HCT116 (cell line): ENCODE measurements at regions not wholly inside any gene's neighbourhood (a gene's known extent, or its start where the extent isn't known, plus 50 kb on each side); places are given as distances from the start of the nearest gene placed in this dataset.

Source experiments
- ATAC-seq: fragments of 200-7000 bp; cut with Tn5 transposase; 2 replicates; pipeline ENCODE4 v1.9.1; 2020; ENCODE audit warnings: mild to moderate bottlenecking, moderate library complexity
- BruUV-seq: library from RNA; stranded (reverse); fragments of 400-500 nt; replicated peaks from 2 replicates; lab custom pipeline; 2021; lab: Mats Ljungman, UMichigan
- CTCF ChIA-PET: fragments of 300-600 bp; sonication (Branson Sonifier 250); formaldehyde crosslinking; loops from one replicate; lab custom pipeline; 2021; ENCODE audit warnings: antibody characterized with exemption; lab: Charles Lee
- POLR2A ChIA-PET: fragments of 300-600, 350-600 bp; sonication (Branson Sonifier 250); formaldehyde crosslinking; loops from one replicate; lab custom pipeline; 2021; ENCODE audit warnings: antibody characterized with exemption; lab: Charles Lee
- RAD21 ChIA-PET, 2 experiments: fragments of 300-600 bp; sonication (Branson Sonifier 250); formaldehyde crosslinking; loops; one replicate each; lab custom pipeline; 2023; ENCODE audit warnings: low total read pairs in 2 of 2; ENCODE audit not compliant: uncharacterized antibody in 2 of 2, unreplicated experiment in 2 of 2, low non-redundant PET in 1 of 2; lab: Charles Lee
- DNase-seq: peaks from one replicate; pipeline ENCODE4 v3.0.0-alpha.2; 2010; ENCODE audit warnings: low read depth, low spot score
- H2AFZ ChIP-seq: fragments of 200-600 bp; shearing (Covaris generic), sonication (generic); 2 replicates; pipeline ENCODE4 v1.6.1; 2017; ENCODE audit warnings: low read depth, mixed run types, mixed read lengths, antibody characterized with exemption, low read length; ENCODE audit not compliant: poor library complexity, severe bottlenecking
- H3K27ac ChIP-seq: 2 replicates; pipeline ENCODE4 v1.5.1; 2012; ENCODE audit warnings: low read depth, low read length
- H3K27me3 ChIP-seq: fragments of 200-600 bp; sonication (generic); 2 replicates; pipeline ENCODE4 v1.6.1; 2016; ENCODE audit warnings: mixed run types, low read length, mixed read lengths; ENCODE audit not compliant: insufficient read depth
- H3K36me3 ChIP-seq, 2 experiments: fragments of 200-500 bp in 1 of 2; fragments of 200-600 bp in 1 of 2; sonication (Bioruptor generic) in 1 of 2; sonication (generic) in 1 of 2; 2 replicates each; pipeline versions ENCODE4 v1.5.1 to v1.6.1; 2014 to 2016; ENCODE audit warnings: low read length in 2 of 2, inconsistent platforms in 1 of 2, mixed read lengths in 1 of 2, mixed run types in 1 of 2; ENCODE audit not compliant: insufficient read depth in 2 of 2, control insufficient read depth in 1 of 2
- H3K4me1 ChIP-seq, 2 experiments: fragments of 200-600 bp in 1 of 2; sonication (generic) in 1 of 2; 2 replicates each; pipeline versions ENCODE4 v1.5.1 to v1.6.1; 2012 to 2017; ENCODE audit warnings: low read length in 2 of 2, inconsistent platforms in 1 of 2, mild to moderate bottlenecking in 1 of 2, mixed read lengths in 1 of 2, mixed run types in 1 of 2, moderate library complexity in 1 of 2; ENCODE audit not compliant: insufficient read depth in 2 of 2, control insufficient read depth in 1 of 2
- H3K4me2 ChIP-seq: fragments of 200-600 bp; sonication (generic); 2 replicates; pipeline ENCODE4 v1.6.1; 2017; ENCODE audit warnings: mixed run types, low read length, mixed read lengths
- H3K4me3 ChIP-seq, 2 experiments: fragments of 200-600 bp in 1 of 2; sonication (generic) in 1 of 2; replicated peaks in 1 of 2; 2 replicates each; pipeline ENCODE4 v1.5.1; 2011 to 2016; ENCODE audit warnings: low read length in 2 of 2, control low read depth in 1 of 2, low read depth in 1 of 2, mild to moderate bottlenecking in 1 of 2, mixed read lengths in 1 of 2, mixed run types in 1 of 2
- H3K79me2 ChIP-seq: fragments of 200-600 bp; sonication (generic); 2 replicates; pipeline ENCODE4 v1.6.1; 2017; ENCODE audit warnings: mild to moderate bottlenecking, mixed run types, low read length, moderate library complexity, mixed read lengths; ENCODE audit not compliant: insufficient read depth
- H3K9ac ChIP-seq: fragments of 200-600 bp; sonication (generic); 2 replicates; pipeline ENCODE4 v1.6.1; 2016; ENCODE audit warnings: low read length, mixed read lengths
- H3K9me2 ChIP-seq: fragments of 200-600 bp; sonication (generic), shearing (Covaris generic); 2 replicates; pipeline ENCODE4 v1.6.1; 2017; ENCODE audit warnings: mixed run types, mild to moderate bottlenecking, moderate library complexity; ENCODE audit not compliant: insufficient read depth
- H3K9me3 ChIP-seq, 2 experiments: fragments of 200-500 bp in 1 of 2; fragments of 200-600 bp in 1 of 2; sonication (Bioruptor generic) in 1 of 2; sonication (generic) in 1 of 2; 2 replicates each; pipeline ENCODE4 v1.6.1; 2014 to 2017; ENCODE audit warnings: low read length in 2 of 2, mixed read lengths in 2 of 2, inconsistent platforms in 1 of 2, low read depth in 1 of 2, mild to moderate bottlenecking in 1 of 2, mixed run types in 1 of 2, moderate library complexity in 1 of 2; ENCODE audit not compliant: control insufficient read depth in 1 of 2, insufficient read depth in 1 of 2
- H4K20me1 ChIP-seq: fragments of 200-600 bp; sonication (generic), shearing (Covaris generic); 2 replicates; pipeline ENCODE4 v1.6.1; 2017; ENCODE audit warnings: mixed run types, mild to moderate bottlenecking, moderate library complexity; ENCODE audit not compliant: insufficient read depth
- CEBPB ChIP-seq: IDR thresholded peaks from 2 replicates; pipeline ENCODE4 v1.6.1; 2012; ENCODE audit warnings: low read depth
- EGR1 ChIP-seq: IDR thresholded peaks from 2 replicates; pipeline ENCODE4 v1.6.1; 2012; ENCODE audit warnings: low read depth
- ELF1 ChIP-seq: IDR thresholded peaks from 2 replicates; pipeline ENCODE4 v1.6.1; 2012; ENCODE audit warnings: low read depth, borderline replicate concordance
- EZH2 ChIP-seq: fragments of 200-600 bp; sonication (generic); IDR thresholded peaks from 2 replicates; pipeline ENCODE4 v1.6.1; 2017; ENCODE audit warnings: antibody characterized with exemption, mixed run types
- EZH2phosphoT487 ChIP-seq: fragments of 200-600 bp; IDR thresholded peaks from 2 replicates; pipeline ENCODE4 v1.6.1; 2018; ENCODE audit warnings: antibody characterized with exemption, borderline replicate concordance
- FOSL1 ChIP-seq: IDR thresholded peaks from 2 replicates; pipeline ENCODE4 v1.6.1; 2012; ENCODE audit warnings: low read depth
- JUND ChIP-seq: IDR thresholded peaks from 2 replicates; pipeline ENCODE4 v1.6.1; 2012
- POLR2A ChIP-seq: IDR thresholded peaks from 2 replicates; pipeline ENCODE4 v1.7.0; 2011; ENCODE audit warnings: borderline replicate concordance; ENCODE audit not compliant: insufficient read depth, insufficient read length; ENCODE audit errors: extremely low read depth
- POLR2AphosphoS5 ChIP-seq: IDR thresholded peaks from 2 replicates; pipeline ENCODE4 v1.6.1; 2011; ENCODE audit warnings: mild to moderate bottlenecking, low read depth, low read length, moderate library complexity
- RAD21 ChIP-seq: IDR thresholded peaks from 2 replicates; pipeline ENCODE4 v1.6.1; 2012; ENCODE audit warnings: low read depth, mild to moderate bottlenecking
- REST ChIP-seq: IDR thresholded peaks from 2 replicates; pipeline ENCODE4 v1.6.1; 2012; ENCODE audit warnings: low read depth
- SIN3A ChIP-seq: IDR thresholded peaks from 2 replicates; pipeline ENCODE4 v1.6.1; 2012; ENCODE audit warnings: low read depth
- SP1 ChIP-seq: IDR thresholded peaks from 2 replicates; pipeline ENCODE4 v1.6.1; 2012; ENCODE audit warnings: low read depth
- TCF7L2 ChIP-seq: IDR thresholded peaks from 2 replicates; pipeline ENCODE4 v1.7.0; 2011; ENCODE audit warnings: borderline replicate concordance, inconsistent platforms; ENCODE audit not compliant: insufficient read depth, insufficient read length; ENCODE audit errors: extremely low read depth
- YY1 ChIP-seq: IDR thresholded peaks from 2 replicates; pipeline ENCODE4 v1.6.1; 2011; ENCODE audit warnings: low read length, low read depth, moderate library complexity, mild to moderate bottlenecking; ENCODE audit not compliant: insufficient replicate concordance; ENCODE audit errors: extremely low read depth
- ZFX ChIP-seq: fragments of 450-650 bp; IDR thresholded peaks from 2 replicates; pipeline ENCODE4 v1.6.1; 2017
- ZNF274 ChIP-seq: fragments of 200-500 bp; sonication (Bioruptor generic); IDR thresholded peaks from 2 replicates; pipeline ENCODE4 v1.6.1; 2014; ENCODE audit warnings: mild to moderate bottlenecking, low read depth, low read length, inconsistent platforms
- intact Hi-C: fragments of 100-400 bp; cut with micrococcal nuclease; formaldehyde crosslinking; loops from 2 replicates; pipeline ENCODE4 v1.10.0; 2022
- TF ChIP-seq, protein P1 (sequence below): IDR thresholded peaks from 2 replicates; pipeline ENCODE4 v1.6.1; 2011; ENCODE audit warnings: mild to moderate bottlenecking, low read length, moderate library complexity; ENCODE audit not compliant: insufficient replicate concordance; ENCODE audit errors: extremely low read depth
- TF ChIP-seq, protein P2 (sequence below): IDR thresholded peaks from 2 replicates; pipeline ENCODE4 v1.6.1; 2012

GRCh38 chr17:77746896-77747554, 211.5 kb upstream of the TNRC6C start:
- H4K20me1 ChIP-seq = no peaks in the 10 kb centered on the region
- H3K27me3 ChIP-seq = peaks cover 4% of the 10 kb centered on the region; the same call in 1 of the 2 replicates
- no peak for TF ChIP-seq YY1
- no peak for TF ChIP-seq EZH2phosphoT487
- TF ChIP-seq, protein P1, sequence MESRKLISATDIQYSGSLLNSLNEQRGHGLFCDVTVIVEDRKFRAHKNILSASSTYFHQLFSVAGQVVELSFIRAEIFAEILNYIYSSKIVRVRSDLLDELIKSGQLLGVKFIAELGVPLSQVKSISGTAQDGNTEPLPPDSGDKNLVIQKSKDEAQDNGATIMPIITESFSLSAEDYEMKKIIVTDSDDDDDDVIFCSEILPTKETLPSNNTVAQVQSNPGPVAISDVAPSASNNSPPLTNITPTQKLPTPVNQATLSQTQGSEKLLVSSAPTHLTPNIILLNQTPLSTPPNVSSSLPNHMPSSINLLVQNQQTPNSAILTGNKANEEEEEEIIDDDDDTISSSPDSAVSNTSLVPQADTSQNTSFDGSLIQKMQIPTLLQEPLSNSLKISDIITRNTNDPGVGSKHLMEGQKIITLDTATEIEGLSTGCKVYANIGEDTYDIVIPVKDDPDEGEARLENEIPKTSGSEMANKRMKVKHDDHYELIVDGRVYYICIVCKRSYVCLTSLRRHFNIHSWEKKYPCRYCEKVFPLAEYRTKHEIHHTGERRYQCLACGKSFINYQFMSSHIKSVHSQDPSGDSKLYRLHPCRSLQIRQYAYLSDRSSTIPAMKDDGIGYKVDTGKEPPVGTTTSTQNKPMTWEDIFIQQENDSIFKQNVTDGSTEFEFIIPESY = no peak
- no peak for TF ChIP-seq TCF7L2
- TF ChIP-seq EGR1 = no peak
- TF ChIP-seq POLR2A = no peak
- TF ChIP-seq REST = no peak
- no peak for TF ChIP-seq RAD21
- TF ChIP-seq SP1 = no peak
- no peak for TF ChIP-seq FOSL1
- no peak for TF ChIP-seq CEBPB
- TF ChIP-seq, protein P2, sequence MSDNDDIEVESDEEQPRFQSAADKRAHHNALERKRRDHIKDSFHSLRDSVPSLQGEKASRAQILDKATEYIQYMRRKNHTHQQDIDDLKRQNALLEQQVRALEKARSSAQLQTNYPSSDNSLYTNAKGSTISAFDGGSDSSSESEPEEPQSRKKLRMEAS = no peak
- TF ChIP-seq JUND = no peak
- no peak for TF ChIP-seq POLR2AphosphoS5
- no peak for TF ChIP-seq ZFX
- TF ChIP-seq ZNF274 = no peak
- TF ChIP-seq SIN3A = no peak
- no peak for TF ChIP-seq EZH2
- TF ChIP-seq ELF1 = no peak
- peaks cover 0 to 6% of the 10 kb centered on the region in 2 experiments; a peak in 1 of 4 replicates for H3K4me1 ChIP-seq
- H2AFZ ChIP-seq = no peak overlapping the region
- H3K36me3 ChIP-seq = no peaks in the 10 kb centered on the region
- H3K4me3 ChIP-seq = no peak overlapping the region
- H3K9ac ChIP-seq = no peak overlapping the region
- ChIA-PET RAD21 (no interaction called here), CTCF (no interaction called here), POLR2A (no interaction called here)
- intact Hi-C loops = no loop called here
- no peak overlapping the region for H3K27ac ChIP-seq
- H3K4me2 ChIP-seq = no peak overlapping the region
- no TSS peak for BruUV-seq
- H3K9me2 ChIP-seq = no peaks in the 10 kb centered on the region
- no peak for ATAC-seq
- no peaks in the 10 kb centered on the region for H3K9me3 ChIP-seq
- DNase-seq = no peak
- H3K79me2 ChIP-seq = no peaks in the 10 kb centered on the region
